Right hindlimb (tissue), 1 donor: ENCODE measurements at regions not wholly inside any gene's neighbourhood (a gene's known extent, or its start where the extent isn't known, plus 50 kb on each side); places are given as distances from the start of the nearest gene placed in this dataset.

ENCODE experiments used
- DNase-seq: peaks from one replicate; pipeline ENCODE4 v3.0.0-alpha.2; 2018

- DNase-seq = peak; percentile 15
Measured at GRCh38 chr14:101069228-101069549, 165.7 kb upstream of the RTL1 start.

- DNase-seq = peak; percentile 8
Measured at GRCh38 chr14:101069666-101070362, 166.3 kb upstream of the RTL1 start.

GRCh38 chr14:101070540-101071492, 167.3 kb upstream of the RTL1 start:
- DNase-seq = peak; percentile 22

GRCh38 chr14:101071493-101071906, 168.0 kb upstream of the RTL1 start:
- peak; percentile 31 for DNase-seq

GRCh38 chr14:101072070-101072469, 168.5 kb upstream of the RTL1 start:
- peak; percentile 14 for DNase-seq

- DNase-seq = peak; percentile 20
Measured at GRCh38 chr14:101072531-101072930, 169.0 kb upstream of the RTL1 start.

- peak; percentile 74 for DNase-seq
Measured at GRCh38 chr14:101072945-101073597, 169.5 kb upstream of the RTL1 start.

- DNase-seq = no peak
Measured at GRCh38 chr14:101073598-101073965, 170.1 kb upstream of the RTL1 start.

- DNase-seq = peak; percentile 26
Measured at GRCh38 chr14:101074196-101075024, 170.9 kb upstream of the RTL1 start.

- DNase-seq = peak; percentile 18
Measured at GRCh38 chr14:101075025-101075800, 171.7 kb upstream of the RTL1 start.

- DNase-seq = peak; percentile 39
Measured at GRCh38 chr14:101075801-101076413, 172.4 kb upstream of the RTL1 start.

- peak; percentile 25 for DNase-seq
Measured at GRCh38 chr14:101076451-101077198, 173.1 kb upstream of the RTL1 start.

GRCh38 chr14:101077481-101078074, 174.1 kb upstream of the RTL1 start:
- peak; percentile 75 for DNase-seq

- DNase-seq = no peak
Measured at GRCh38 chr14:101078170-101078891, 174.8 kb upstream of the RTL1 start.

GRCh38 chr14:101078892-101079221, 175.3 kb upstream of the RTL1 start:
- peak; percentile 22 for DNase-seq

- no peak for DNase-seq
Measured at GRCh38 chr14:101080922-101081593, 177.5 kb upstream of the RTL1 start.

GRCh38 chr14:101082036-101082435, 178.5 kb upstream of the RTL1 start:
- DNase-seq = peak; percentile 14

- peak; percentile 12 for DNase-seq
Measured at GRCh38 chr14:101082436-101083384, 179.2 kb upstream of the RTL1 start.
